ENCODE measurements at regions not wholly inside any gene's neighbourhood (a gene's known extent, or its start where the extent isn't known, plus 50 kb on each side); places are given as distances from the start of the nearest gene placed in this dataset.

- intact Hi-C loops (cut with micrococcal nuclease), result no loop called here
- H3K4me1 ChIP-seq (ENCODE audit: insufficient read depth, low read length), result no peaks in the 10 kb centered on the region
- H3K27me3 ChIP-seq (ENCODE audit: low read length), result no peaks in the 10 kb centered on the region
- DNase-seq (no peak), ATAC-seq (no peak)
- H3K9me3 ChIP-seq (ENCODE audit: low read length), result no peaks in the 10 kb centered on the region
- H3K79me2 ChIP-seq (ENCODE audit: low read length), result no peaks in the 10 kb centered on the region
- no peaks in the 10 kb centered on the region for H3F3A ChIP-seq (ENCODE audit: low read length, unreplicated experiment)
- ChIA-PET POLR2A (ENCODE audit: unreplicated experiment) (no interaction called here), CTCF (no interaction called here)
- no peak overlapping the region for H3K27ac ChIP-seq (ENCODE audit: low read length)
- no peaks in the 10 kb centered on the region for H3K9me2 ChIP-seq (replicated peaks; ENCODE audit: low read length)
- no peaks in the 10 kb centered on the region for H4K20me1 ChIP-seq (ENCODE audit: low read length)
- no TSS peak for BruUV-seq (replicated peaks)
- H2AFZ ChIP-seq (ENCODE audit: low read length), result no peak overlapping the region
- H3K36me3 ChIP-seq (ENCODE audit: low read depth, low read length), result no peaks in the 10 kb centered on the region
- H3K9ac ChIP-seq (ENCODE audit: low read length), result no peak overlapping the region
- TF ChIP-seq EZH2 (IDR thresholded peaks at IDR 0.05; ENCODE audit: low read length, unreplicated experiment) (no peak), EZH2phosphoT487 (IDR thresholded peaks at IDR 0.05; ENCODE audit: borderline replicate concordance, low read length) (no peak), CTCF (conservative IDR thresholded peaks at IDR 0.05; ENCODE audit: low read depth, low read length) (no peak)
- no peak overlapping the region for H3K4me2 ChIP-seq (ENCODE audit: low read length)
- no peak overlapping the region for H3K4me3 ChIP-seq (ENCODE audit: low read length)
These were observed 389.1 kb downstream of the IRS2 start for GRCh38 chr13:109397285-109397684.

- Histone ChIP-seq H3K79me2 (ENCODE audit: low read length) (no peaks in the 10 kb centered on the region), H2AFZ (ENCODE audit: low read length) (no peak overlapping the region), H3K4me1 (ENCODE audit: insufficient read depth, low read length) (no peaks in the 10 kb centered on the region), H3F3A (ENCODE audit: low read length, unreplicated experiment) (no peaks in the 10 kb centered on the region), H3K36me3 (ENCODE audit: low read depth, low read length) (no peaks in the 10 kb centered on the region), H3K9ac (ENCODE audit: low read length) (no peak overlapping the region), H3K4me3 (ENCODE audit: low read length) (no peak overlapping the region), H3K27me3 (ENCODE audit: low read length) (no peaks in the 10 kb centered on the region), H4K20me1 (ENCODE audit: low read length) (no peaks in the 10 kb centered on the region), H3K9me2 (replicated peaks; ENCODE audit: low read length) (no peaks in the 10 kb centered on the region), H3K4me2 (ENCODE audit: low read length) (no peak overlapping the region), H3K27ac (ENCODE audit: low read length) (no peak overlapping the region), H3K9me3 (ENCODE audit: low read length) (no peaks in the 10 kb centered on the region)
- ChIA-PET CTCF (no interaction called here), POLR2A (ENCODE audit: unreplicated experiment) (no interaction called here)
- no peak for DNase-seq
- BruUV-seq (replicated peaks), result no TSS peak
- TF ChIP-seq EZH2 (IDR thresholded peaks at IDR 0.05; ENCODE audit: low read length, unreplicated experiment) (no peak), CTCF (conservative IDR thresholded peaks at IDR 0.05; ENCODE audit: low read depth, low read length) (no peak), EZH2phosphoT487 (IDR thresholded peaks at IDR 0.05; ENCODE audit: borderline replicate concordance, low read length) (no peak)
- ATAC-seq, result no peak
- intact Hi-C loops (cut with micrococcal nuclease), result no loop called here
These were observed 390.1 kb downstream of the IRS2 start for GRCh38 chr13:109396266-109396665.

GRCh38 chr13:109395014-109395413 lies 391.4 kb downstream of the IRS2 start:
- no peak overlapping the region for H3K4me3 ChIP-seq (ENCODE audit: low read length)
- H3F3A ChIP-seq (ENCODE audit: low read length, unreplicated experiment), result no peaks in the 10 kb centered on the region
- no peak overlapping the region for H3K4me2 ChIP-seq (ENCODE audit: low read length)
- H3K27ac ChIP-seq (ENCODE audit: low read length), result no peak overlapping the region
- CTCF ChIA-PET, result no interaction called here
- TF ChIP-seq CTCF (conservative IDR thresholded peaks at IDR 0.05; ENCODE audit: low read depth, low read length) (no peak), EZH2 (IDR thresholded peaks at IDR 0.05; ENCODE audit: low read length, unreplicated experiment) (no peak), EZH2phosphoT487 (IDR thresholded peaks at IDR 0.05; ENCODE audit: borderline replicate concordance, low read length) (no peak)
- BruUV-seq (replicated peaks), result no TSS peak
- H2AFZ ChIP-seq (ENCODE audit: low read length), result no peak overlapping the region
- no peak for DNase-seq
- POLR2A ChIA-PET (ENCODE audit: unreplicated experiment), result no interaction called here
- H3K27me3 ChIP-seq (ENCODE audit: low read length), result no peaks in the 10 kb centered on the region
- no peaks in the 10 kb centered on the region for H4K20me1 ChIP-seq (ENCODE audit: low read length)
- no peaks in the 10 kb centered on the region for H3K36me3 ChIP-seq (ENCODE audit: low read depth, low read length)
- intact Hi-C loops (cut with micrococcal nuclease), result no loop called here
- no peak overlapping the region for H3K9ac ChIP-seq (ENCODE audit: low read length)
- H3K4me1 ChIP-seq (ENCODE audit: insufficient read depth, low read length), result no peaks in the 10 kb centered on the region
- no peak for ATAC-seq
- H3K9me2 ChIP-seq (replicated peaks; ENCODE audit: low read length), result no peaks in the 10 kb centered on the region
- no peaks in the 10 kb centered on the region for H3K79me2 ChIP-seq (ENCODE audit: low read length)
- no peaks in the 10 kb centered on the region for H3K9me3 ChIP-seq (ENCODE audit: low read length)

Measured in PC-3 (cell line).